HG02840 (cell line): ENCODE measurements at regions not wholly inside any gene's neighbourhood (a gene's known extent, or its start where the extent isn't known, plus 50 kb on each side); places are given as distances from the start of the nearest gene placed in this dataset.
"Not testable (repeated sequence)": the region's sequence is repeated elsewhere in the genome, so short reads cannot be mapped to it uniquely, and the experiment has no call there.

Source experiments
- ATAC-seq: cut with Tn5 transposase; IDR thresholded peaks from one replicate; pipeline ENCODE4 v1.9.1; 2021; ENCODE audit warnings: mild to moderate bottlenecking, moderate library complexity, moderate number of reproducible peaks; ENCODE audit not compliant: unreplicated experiment, low FRiP score

DNA sequence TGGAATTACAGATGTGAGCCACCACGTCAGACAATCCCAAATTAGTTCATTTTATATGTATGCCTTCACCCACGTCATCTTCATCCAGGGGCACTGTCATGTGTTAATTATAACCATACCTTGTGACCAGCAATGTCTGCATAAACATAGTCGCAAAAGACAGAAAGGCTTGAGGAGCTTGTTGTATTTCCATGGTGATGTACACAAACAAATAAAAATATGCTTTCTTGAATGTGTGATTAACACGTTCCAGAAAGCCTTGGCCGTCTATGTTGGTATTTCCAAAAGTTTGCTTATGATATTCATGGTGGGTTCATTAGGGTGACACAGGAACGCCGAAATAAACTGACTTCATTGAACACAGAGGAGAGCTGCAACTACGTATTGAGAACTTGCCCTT is 524.7 kb upstream of the ZNF717 start:
- no peak for ATAC-seq

DNA sequence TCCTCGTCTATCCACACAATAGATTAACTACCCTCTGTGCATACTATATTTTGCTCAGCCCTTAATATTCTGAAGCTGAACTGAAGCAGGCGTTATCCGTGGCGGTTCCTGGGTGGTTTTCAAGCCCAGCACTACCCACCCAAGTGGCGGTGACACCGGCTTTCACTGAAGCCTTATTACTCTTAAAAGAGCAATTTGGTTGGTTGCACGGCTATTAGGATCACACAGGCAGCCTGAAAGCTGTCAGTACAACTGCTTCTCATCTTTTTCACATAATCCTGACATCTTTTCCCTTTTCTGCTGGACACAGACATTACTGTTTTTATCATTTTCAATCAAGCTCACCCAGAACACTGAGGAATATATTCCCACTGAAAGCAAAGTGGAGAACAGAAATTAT is 525.3 kb upstream of the ZNF717 start:
- ATAC-seq: no peak

DNA sequence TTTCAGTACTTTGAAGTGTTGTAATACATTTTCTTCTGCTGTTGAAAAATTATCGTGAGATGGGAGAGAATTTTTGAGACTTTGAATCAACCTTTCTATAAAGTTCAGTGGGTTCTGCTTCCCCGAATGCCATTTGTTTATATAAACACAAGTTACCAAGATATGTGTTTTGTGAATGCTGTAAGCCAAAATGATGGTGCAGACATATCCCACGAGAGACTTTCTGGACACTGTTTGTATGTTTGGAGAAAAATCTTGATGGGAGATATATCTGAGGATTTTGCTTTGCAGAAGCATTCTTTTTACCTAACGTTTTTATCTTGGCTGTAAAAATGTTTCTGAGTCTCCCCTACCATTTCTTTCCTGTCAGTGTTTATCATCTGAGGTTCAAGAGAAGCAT is 526.6 kb upstream of the ZNF717 start:
- ATAC-seq: no peak

DNA sequence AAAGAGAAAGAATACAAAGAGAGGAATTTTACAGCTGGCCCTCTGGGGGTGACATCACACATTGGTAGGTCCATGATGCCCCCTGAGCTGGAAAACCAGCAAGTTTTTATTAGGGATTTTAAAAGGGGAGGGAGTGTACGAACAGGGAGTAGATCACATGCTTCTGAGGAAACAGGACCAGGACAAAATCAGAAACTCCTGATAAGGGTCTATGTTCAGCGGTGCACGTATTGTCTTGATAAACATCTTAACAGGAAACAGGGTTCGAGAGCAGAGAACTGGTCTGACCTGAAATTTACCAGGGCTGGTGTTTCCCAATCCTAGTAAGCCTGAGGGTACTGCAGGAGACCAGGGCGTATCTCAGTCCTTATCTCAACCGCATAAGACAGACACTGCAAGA is 530.6 kb upstream of the ZNF717 start:
- not testable (repeated sequence) for ATAC-seq

DNA sequence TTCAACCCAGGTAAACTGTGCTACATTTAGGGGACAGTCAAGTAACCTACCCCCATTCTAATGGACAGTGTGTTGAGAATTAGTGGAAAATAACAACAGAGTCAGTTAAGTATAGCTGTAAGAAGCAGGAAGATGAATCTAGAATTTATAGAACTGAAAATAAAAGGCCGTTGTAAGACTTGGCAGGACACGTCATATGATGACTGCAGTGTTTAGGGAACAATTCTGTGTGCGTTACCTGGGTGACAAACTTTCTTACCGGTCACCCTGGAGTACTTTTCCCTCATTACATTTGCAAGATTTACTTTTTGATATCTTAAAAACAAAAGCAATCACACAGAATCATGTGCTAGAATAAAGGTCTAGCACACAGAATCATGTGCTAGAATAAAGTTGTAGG is 536.3 kb upstream of the ZNF717 start:
- no peak for ATAC-seq

DNA sequence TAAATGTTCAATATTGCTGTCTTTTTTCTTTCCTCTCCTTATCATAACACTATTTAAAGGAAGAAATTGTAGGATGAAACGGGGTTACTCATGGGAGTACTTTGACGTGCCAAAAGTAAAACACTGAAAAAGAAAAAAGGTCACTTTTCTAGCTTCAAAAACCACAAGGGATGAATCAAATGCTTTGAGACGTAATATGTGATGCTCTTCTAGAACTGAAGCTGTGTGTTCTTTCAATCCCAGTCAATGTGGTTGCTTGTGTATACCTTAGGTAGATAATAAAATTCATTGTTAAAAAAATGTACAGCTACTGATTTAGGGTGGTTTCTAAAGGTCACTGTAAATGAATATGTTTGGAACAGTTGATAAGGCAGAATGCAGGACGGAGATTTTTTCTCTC is 538.8 kb upstream of the ZNF717 start:
- no peak for ATAC-seq

DNA sequence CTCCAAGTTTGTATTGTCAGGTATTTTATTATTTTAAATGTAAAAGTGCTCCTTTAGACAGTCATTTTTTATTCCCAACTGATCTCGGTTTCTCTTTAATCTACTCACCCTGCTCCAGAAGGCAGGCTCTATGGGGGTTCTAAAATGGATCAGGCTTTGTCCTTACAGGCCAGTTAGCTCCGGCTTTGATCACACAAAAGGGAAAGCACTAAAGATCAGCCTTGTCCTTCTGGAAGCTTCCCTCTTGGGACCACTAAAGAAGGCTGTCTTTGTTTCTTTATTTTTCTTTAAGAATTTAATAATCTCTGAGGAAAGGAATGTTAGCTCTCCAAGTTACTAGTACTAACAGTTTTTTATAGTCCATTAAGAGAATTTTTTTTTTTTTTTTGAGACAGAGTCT is 560.5 kb upstream of the ZNF717 start:
- ATAC-seq: no peak

DNA sequence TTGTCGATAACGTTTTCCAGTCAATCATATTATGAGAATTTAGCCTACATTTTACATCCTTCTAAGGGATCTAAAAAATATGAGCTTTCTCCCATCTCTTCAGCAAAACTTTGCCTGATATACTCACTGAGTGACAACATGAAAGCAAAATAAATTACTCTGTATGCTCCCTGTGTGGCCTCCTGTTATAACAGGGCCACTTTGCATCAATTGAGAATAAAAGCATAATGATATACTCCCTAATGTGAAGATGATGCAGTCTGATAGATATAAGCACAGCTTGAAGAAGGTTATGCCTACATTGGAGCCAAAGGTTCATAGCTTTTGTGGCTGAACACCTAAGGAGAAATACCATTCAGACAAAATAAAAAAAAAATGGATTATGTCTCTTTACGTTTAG is 561.3 kb upstream of the ZNF717 start:
- no peak for ATAC-seq

DNA sequence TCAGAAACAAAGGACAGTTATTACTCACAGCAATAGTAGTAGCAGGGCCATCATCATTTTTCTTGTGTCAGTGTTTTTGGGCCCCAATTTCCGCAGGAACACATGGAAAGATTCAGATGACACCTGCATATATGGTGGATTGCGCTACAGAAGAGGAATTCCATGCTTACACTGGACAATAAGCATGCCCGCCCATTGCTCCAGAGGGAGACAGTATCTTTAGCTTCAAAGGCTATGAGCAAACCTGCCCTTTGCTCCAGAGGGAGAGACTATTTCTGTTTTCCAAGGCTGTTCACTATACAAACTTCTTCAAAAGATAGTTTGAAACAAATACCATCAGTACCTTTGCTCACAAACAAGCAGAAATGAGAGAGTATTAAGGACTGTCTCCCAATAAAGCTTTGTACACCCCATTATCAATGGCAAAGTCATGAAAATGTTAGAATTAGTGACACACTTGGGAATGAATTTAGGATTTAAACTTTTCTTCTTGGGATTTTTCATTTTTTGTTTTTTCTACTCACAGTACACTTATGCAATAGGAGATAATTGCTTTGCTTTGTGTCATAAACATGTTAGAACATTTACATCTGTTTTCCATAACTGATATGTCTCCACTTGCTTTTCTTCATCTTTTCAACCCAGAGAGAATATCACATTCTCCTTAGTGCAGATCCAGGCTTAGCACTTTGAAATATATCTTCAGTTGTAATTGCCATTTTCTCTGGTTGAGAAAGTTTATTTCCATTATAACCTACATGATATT is 564.5 kb upstream of the ZNF717 start:
- ATAC-seq: no peak

DNA sequence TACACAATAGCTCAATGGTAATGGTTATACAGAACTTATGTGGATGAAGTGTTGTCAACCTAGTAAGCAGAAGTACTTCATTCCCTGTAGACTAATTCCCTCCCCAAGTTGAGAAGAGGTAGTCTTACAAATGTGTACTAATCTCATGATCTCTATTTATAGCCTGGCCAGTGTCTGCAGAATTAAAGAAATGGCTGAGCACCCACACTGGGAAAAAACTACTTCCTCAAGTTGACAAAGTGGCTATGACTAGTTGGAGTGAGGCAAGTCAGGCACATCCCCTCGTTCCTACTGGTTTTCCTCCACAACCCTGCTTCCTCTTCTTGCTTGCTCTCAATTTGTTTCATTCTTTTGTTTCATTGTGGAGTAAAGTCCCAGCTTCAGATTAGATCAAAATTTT is 566.7 kb upstream of the ZNF717 start:
- ATAC-seq: no peak

DNA sequence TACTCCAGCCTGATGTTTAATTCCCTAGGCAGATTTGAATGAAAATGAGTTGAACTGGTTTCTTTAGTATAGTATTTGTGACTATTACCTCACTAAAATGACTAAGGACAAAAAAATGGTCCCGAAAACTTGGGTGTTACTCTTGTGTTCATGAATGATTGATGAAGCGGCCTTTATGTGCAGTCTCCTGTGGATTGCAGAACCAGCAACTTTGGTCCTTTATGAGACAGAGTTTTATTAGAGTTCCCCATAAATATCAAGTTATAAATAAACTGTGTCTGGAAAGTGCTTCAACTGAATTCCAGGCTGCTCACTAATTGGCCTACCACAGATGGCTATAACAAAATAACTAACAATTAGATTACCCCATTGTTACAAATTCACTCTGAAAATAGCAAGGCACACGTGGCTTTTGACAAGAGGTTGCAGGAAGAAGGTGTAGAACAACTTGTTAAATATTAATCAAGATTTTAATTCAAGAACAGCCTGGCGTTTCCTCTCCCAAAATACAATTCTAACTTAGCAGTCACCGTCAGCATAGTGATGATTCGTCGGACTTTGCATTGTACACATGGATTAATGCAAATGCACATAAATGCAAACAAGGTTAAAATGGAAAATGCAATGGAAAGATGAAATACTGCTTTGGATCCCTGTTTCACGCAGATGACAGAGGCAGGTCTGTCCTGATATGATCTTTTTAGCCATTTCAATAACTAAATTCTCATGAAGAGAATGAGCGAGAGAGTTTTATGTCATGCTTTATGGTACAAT is 567.3 kb upstream of the ZNF717 start:
- no peak for ATAC-seq

DNA sequence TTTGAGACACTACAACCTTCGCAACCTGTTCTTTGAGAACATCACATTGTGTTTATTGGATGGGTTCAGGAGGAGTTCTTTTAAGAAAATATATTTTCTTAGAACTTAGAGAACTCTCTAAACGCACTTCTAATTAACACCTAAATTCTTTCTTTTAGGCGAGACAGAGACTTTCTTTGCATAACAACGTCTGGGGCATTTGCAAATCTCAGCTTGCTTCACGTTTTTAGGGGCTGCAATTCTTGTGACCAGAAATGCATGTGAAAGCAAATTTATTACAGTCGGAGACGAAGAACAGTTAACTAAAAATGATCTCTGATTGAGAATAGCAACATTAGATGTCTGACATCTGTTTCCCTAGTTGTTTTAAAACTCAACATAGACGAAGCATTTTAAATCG is 568.3 kb upstream of the ZNF717 start:
- ATAC-seq: no peak

DNA sequence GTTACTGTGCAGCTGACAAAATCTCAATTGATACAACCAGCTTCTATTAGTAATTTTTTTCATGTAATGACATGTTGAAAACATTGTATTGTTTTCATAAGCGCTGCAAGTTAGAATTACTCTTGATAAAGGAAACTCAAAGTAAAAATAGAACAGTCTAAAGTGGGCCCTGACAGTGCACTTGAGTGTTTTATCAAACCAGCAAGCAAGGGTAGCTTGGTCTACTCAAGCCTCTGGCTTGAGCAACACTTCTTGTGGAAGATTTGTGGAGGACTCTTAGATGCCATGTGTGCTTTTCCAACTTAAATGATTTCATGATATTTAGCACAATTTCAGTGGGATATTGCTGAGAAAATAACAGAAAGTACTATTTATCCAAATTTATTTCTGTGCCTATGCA is 575.7 kb upstream of the ZNF717 start:
- ATAC-seq: no peak

DNA sequence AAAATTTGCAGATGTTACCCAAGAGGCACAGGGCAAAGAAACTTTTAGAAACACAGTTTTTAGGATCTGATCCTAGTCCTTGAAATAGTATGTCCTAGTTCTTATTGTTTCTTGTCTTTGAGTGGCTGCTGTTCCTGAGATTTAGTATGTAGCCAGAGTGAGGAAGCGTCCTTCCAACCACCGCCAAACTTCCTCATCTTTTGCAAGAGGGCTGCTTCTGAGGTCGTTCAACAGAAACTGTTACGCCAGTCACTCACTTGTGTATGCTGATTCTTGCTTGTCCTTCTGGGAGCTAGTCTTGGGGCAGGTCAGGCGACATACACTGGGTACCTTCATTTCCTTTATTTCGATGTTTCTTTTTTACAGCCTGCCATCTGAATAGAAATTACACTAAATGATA is 577.3 kb upstream of the ZNF717 start:
- no peak for ATAC-seq

DNA sequence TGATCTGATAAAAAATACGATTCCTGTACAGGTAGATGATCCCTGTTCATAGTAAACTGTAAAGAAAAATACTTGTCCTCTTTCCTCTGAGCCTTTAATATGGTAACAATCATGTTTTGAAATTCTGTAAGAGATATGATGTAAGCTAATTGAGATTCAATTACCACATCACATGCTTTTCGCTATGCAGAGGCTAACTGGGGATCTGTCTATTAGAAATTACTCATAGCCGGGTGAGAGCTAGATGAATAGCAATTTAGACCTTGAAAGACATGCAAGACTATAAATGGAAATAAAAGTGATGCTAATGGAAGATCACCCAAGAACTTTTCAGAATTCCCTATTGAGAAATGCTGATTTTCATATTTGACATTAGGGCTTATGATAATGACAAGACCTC is 579.9 kb upstream of the ZNF717 start:
- ATAC-seq: no peak

DNA sequence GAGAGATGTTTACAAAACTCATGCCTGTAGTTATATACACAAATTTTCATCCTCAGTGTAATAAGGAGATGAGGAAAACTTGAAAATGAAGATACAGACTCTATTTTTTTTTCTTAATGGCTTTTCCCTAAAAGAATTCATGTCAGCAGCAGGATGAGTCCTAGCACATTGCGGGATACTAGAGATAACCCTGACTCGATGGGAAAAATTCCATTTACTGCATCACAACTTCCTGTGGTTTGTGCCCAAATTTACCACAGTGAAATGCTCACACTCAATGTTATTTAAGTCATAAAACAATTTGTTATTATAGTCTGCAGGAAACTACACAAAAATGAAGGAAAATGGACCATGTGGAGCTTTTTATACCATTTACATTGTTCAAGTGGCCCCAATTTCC is 581.9 kb upstream of the ZNF717 start:
- no peak for ATAC-seq

DNA sequence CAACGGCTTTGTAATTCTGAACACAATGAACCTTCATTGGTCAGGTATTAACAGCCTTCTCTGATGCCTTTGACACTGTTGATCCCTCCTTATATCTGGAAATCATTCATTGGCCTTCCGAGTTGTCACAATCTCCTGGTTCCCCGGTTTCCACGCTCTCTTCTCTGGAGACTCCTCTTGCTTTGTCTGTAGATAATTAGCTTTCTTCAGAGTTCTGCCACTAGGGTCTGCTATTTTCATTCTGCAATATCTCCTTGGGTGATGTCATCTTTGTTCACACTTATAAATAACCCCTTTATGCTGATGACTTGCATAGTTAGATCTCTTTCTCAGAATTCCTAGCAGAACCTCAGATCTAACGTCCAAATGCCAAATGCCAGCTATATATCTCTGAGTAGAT is 583.8 kb upstream of the ZNF717 start:
- ATAC-seq: no peak

DNA sequence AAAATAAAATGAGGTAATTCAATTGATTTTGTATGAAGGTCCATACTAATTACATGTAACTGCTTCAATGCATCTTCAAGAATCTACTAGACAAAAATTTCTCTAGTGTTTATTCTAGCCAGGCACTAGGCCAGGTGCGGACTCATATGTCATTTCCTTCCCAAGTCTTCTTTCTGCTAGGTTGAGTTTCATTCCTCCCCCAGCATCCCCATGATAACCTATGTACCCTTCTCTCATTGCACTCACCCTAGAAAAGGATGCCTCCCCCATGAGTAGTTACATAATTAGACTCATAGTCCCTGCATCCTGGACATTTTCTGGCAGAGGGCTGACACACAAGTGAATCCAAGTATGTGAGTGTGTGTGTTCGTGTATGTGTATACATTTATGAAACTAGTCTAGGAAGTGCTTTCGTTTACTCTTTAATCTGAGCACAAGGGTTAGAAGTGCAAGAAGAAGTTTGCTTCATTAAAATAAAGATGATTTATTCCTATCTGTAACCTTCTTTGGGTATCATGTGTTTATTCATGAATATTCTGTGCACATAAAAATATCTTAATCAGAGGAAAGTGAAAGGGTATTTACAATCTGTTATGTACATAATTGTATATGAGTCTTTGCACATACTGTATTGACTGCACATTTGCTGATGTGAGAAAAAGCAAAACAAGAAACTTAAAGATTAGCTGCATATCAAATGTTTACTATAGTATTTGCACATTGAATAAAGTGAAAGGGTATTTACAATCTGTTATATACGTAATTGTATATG is 585.6 kb upstream of the ZNF717 start:
- ATAC-seq: no peak

DNA sequence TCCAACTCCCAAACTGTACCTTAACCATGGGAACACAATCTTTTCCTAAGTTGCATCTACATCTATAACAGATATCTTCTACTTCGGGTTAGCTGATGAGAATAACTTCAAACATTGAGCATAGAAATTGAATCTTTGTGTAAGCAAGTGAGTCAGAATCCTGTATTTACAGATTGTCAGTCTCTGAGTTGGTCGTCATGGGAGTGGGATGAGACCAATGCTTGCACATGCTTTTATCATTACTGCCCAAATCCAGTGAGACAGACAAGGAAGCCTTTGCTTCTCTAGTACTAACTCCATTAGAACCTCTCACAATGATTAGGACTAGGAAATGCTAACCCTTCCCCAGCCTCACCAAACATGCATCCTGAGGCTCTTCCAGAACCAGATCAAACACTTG is 587.1 kb upstream of the ZNF717 start:
- no peak for ATAC-seq

DNA sequence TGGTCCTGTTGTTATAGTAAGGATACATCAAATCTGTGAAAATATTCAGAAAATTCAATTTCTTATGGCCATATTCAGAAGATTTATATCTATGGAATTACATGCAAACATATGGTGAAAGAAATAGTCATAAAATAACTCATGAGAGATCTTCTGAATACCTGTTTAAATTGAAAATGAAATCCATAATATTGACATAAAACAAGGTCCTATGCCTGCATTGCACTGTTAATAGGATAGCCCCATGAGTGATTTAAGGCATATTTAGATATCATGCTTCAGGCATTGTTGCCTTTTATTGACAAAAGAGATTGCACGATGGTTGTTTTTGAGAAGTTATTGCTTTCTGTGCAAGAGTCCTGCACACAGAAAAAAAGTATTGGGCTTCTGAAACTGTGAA is 591.7 kb upstream of the ZNF717 start:
- ATAC-seq: no peak

DNA sequence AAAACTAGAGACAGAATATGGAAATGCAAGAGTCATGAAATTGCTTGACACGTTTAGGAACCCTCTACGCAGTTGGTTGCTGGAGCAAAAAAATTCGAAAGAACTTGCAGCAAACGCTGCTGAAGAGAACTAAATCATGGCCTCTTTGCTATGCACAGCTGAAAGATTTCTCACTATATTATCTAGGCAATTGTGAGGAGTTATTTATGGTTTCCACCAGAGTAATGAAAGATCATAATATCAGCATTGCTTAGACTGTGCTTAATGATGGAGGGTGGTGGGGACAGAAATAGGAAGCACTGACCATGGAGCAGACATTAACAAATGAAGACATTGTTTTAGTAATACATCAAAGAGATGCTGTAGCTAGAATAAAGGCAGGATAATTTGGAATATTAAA is 593.4 kb upstream of the ZNF717 start:
- ATAC-seq: no peak
